K562 (cell line): ENCODE measurements at regions not wholly inside any gene's neighbourhood (a gene's known extent, or its start where the extent isn't known, plus 50 kb on each side); places are given as distances from the start of the nearest gene placed in this dataset.

Source experiments
- ATAC-seq: fragments of 200-7000 bp; cut with Tn5 transposase; 3 replicates; pipeline ENCODE4 v1.9.1; 2020; ENCODE audit warnings: moderate library complexity
- BruUV-seq: library from RNA; stranded (reverse); fragments of 400-500 nt; replicated peaks from 2 replicates; lab custom pipeline; 2021; lab: Mats Ljungman, UMichigan
- CTCF ChIA-PET: fragments of 300-600 bp; formaldehyde crosslinking; extraction: SDS; loops from one replicate; lab custom pipeline; 2021; ENCODE audit warnings: low intra/inter-chr PET ratio; lab: Yijun Ruan, JAX
- POLR2A ChIA-PET: fragments of 300-600, 350-650 bp; sonication (Branson Sonifier 250); formaldehyde crosslinking; extraction: SDS; loops from one replicate; lab custom pipeline; 2021; ENCODE audit warnings: antibody characterized with exemption, inconsistent platforms; lab: Yijun Ruan, JAX
- DNase-seq, 4 experiments: peaks; one replicate each; pipeline versions ENCODE4 v3.0.0 to v3.0.0-alpha.2; 2011 to 2018; ENCODE audit warnings: low spot score in 3 of 4, mixed read lengths in 3 of 4; ENCODE audit errors: extremely low read depth in 1 of 4
- FAIRE-seq: peaks from 2 replicates; lab custom pipeline; 2011; peaks lifted over from hg19 to GRCh38; lab: Jason Lieb, UNC
- H2AFZ ChIP-seq: 2 replicates; pipeline ENCODE4 v1.6.0; 2011; ENCODE audit warnings: low read depth, low read length, control low read depth, inconsistent platforms
- H3K27ac ChIP-seq: fragments of 200-600 bp; 3 replicates; pipeline ENCODE4 v1.8.0; 2011; ENCODE audit warnings: low read depth, mild to moderate bottlenecking, control low read depth, inconsistent platforms, low read length, moderate library complexity, mixed read lengths; ENCODE audit errors: extremely low read depth
- H3K27me3 ChIP-seq, 2 experiments: fragments of 300-600 bp in 1 of 2; 2 replicates in 1 of 2; 3 replicates in 1 of 2; pipeline versions ENCODE4 v1.6.0 to v1.8.0; 2011; ENCODE audit warnings: inconsistent platforms in 2 of 2, low read length in 2 of 2, mild to moderate bottlenecking in 1 of 2, mixed read lengths in 1 of 2, moderate library complexity in 1 of 2; ENCODE audit not compliant: control insufficient read depth in 2 of 2, insufficient read depth in 2 of 2
- H3K36me3 ChIP-seq: fragments of 300-600 bp; 3 replicates; pipeline ENCODE4 v1.8.0; 2011; ENCODE audit warnings: mild to moderate bottlenecking, low read length, inconsistent platforms; ENCODE audit not compliant: control insufficient read depth, insufficient read depth
- H3K4me1 ChIP-seq, 2 experiments: fragments of 200-600 bp in 1 of 2; replicated peaks in 1 of 2; 2 replicates in 1 of 2; 3 replicates in 1 of 2; pipeline versions ENCODE4 v1.5.1 to v1.8.0; 2011; ENCODE audit warnings: inconsistent platforms in 2 of 2, low read length in 2 of 2, mild to moderate bottlenecking in 1 of 2, mixed read lengths in 1 of 2, moderate library complexity in 1 of 2; ENCODE audit not compliant: control insufficient read depth in 2 of 2, insufficient read depth in 2 of 2
- H3K4me2 ChIP-seq: 2 replicates; pipeline ENCODE4 v1.6.1; 2011; ENCODE audit warnings: low read length, control low read depth, inconsistent platforms, mixed read lengths; ENCODE audit not compliant: insufficient read depth
- H3K4me3 ChIP-seq: fragments of 200-600 bp; sonication (generic), shearing (Covaris generic); 2 replicates; pipeline ENCODE4 v1.5.1; 2016; ENCODE audit warnings: control low read depth, inconsistent platforms
- H3K79me2 ChIP-seq: fragments of 200-600 bp; 3 replicates; pipeline ENCODE4 v1.8.0; 2011; ENCODE audit warnings: low read length, inconsistent platforms; ENCODE audit not compliant: control insufficient read depth, insufficient read depth
- H3K9ac ChIP-seq, 2 experiments: 2 replicates each; pipeline versions ENCODE4 v1.6.0 to v1.6.1; 2011; ENCODE audit warnings: low read depth in 2 of 2, low read length in 2 of 2, control low read depth in 1 of 2, inconsistent platforms in 1 of 2, mild to moderate bottlenecking in 1 of 2, mixed read lengths in 1 of 2; ENCODE audit not compliant: insufficient read depth in 1 of 2
- H3K9me1 ChIP-seq: one replicate; pipeline ENCODE4 v1.6.0; 2011; ENCODE audit warnings: inconsistent platforms, mild to moderate bottlenecking, low read length, moderate library complexity; ENCODE audit not compliant: control insufficient read depth, insufficient read depth
- H3K9me3 ChIP-seq: replicated peaks from 2 replicates; pipeline ENCODE4 v1.5.1; 2011; ENCODE audit warnings: low read depth, low read length, inconsistent platforms; ENCODE audit not compliant: control insufficient read depth, insufficient read depth
- H4K20me1 ChIP-seq: replicated peaks from 2 replicates; pipeline ENCODE4 v1.6.1; 2011; ENCODE audit warnings: low read length, inconsistent platforms, mixed read lengths; ENCODE audit not compliant: control insufficient read depth, insufficient read depth
- ATF7 ChIP-seq: fragments of 450-650 bp; IDR thresholded peaks from 2 replicates; pipeline ENCODE4 v1.7.1; 2014; ENCODE audit warnings: mild to moderate bottlenecking, moderate library complexity
- CHCHD3 ChIP-seq: fragments of 250-450 bp; sonication (Bioruptor Pico); IDR thresholded peaks from 2 replicates; pipeline ENCODE4 v2.1.2; 2022; ENCODE audit warnings: mild to moderate bottlenecking
- HDAC8 ChIP-seq: fragments of 450-650 bp; IDR thresholded peaks from 2 replicates; pipeline ENCODE4 v1.6.1; 2016; ENCODE audit warnings: mild to moderate bottlenecking, missing genetic modification characterization, moderate library complexity, missing compliant biosample characterization
- IRF2 ChIP-seq: sonication (generic); formaldehyde crosslinking; IDR thresholded peaks from 2 replicates; pipeline ENCODE4 v1.8.1; 2022; ENCODE audit warnings: mild to moderate bottlenecking, missing genetic modification reagents
- NUFIP1 ChIP-seq: fragments of 450-650 bp; IDR thresholded peaks from 2 replicates; pipeline ENCODE4 v1.6.1; 2018; ENCODE audit not compliant: partially characterized antibody
- RAD21 ChIP-seq, 2 experiments: fragments of 250-450 bp in 1 of 2; fragments of 450-650 bp in 1 of 2; sonication (Bioruptor Pico) in 1 of 2; formaldehyde crosslinking in 1 of 2; IDR thresholded peaks in 1 of 2; conservative IDR thresholded peaks in 1 of 2; 2 replicates each; pipeline versions ENCODE4 v1.4.0 to v1.8.0; 2020 to 2022; ENCODE audit warnings: mild to moderate bottlenecking in 2 of 2, moderate library complexity in 1 of 2
- ZFP30 ChIP-seq: fragments of 250-450 bp; sonication (Bioruptor Pico); IDR thresholded peaks from 2 replicates; pipeline ENCODE4 v1.8.0; 2022; ENCODE audit warnings: moderate library complexity, mild to moderate bottlenecking, inconsistent platforms, borderline replicate concordance
- ZFP36 ChIP-seq: fragments of 150-350 bp; IDR thresholded peaks from 2 replicates; pipeline ENCODE4 v1.6.1; 2018; ENCODE audit warnings: low read length, low read depth; ENCODE audit not compliant: partially characterized antibody
- ZNF253 ChIP-seq: fragments of 250-450 bp; sonication (Bioruptor Pico); conservative IDR thresholded peaks from 2 replicates; pipeline ENCODE4 v1.6.1; 2021; ENCODE audit warnings: mild to moderate bottlenecking
- WGBS: fragments of 100-300 bp; shearing (Covaris generic); methylation state at CpG from one replicate; pipeline ENCODE4 v1.1.6; 2016; ENCODE audit warnings: low coverage, mixed read lengths; ENCODE audit not compliant: insufficient coverage; ENCODE audit errors: missing lambda C conversion rate; 5-methylcytosine and 5-hydroxymethylcytosine counted together
- in situ Hi-C: fragments of 300-500 bp; cut with MboI; formaldehyde crosslinking; loops from 4 replicates; pipeline ENCODE4 v1.15.0; 2018; ENCODE audit warnings: inconsistent platforms, mixed read lengths
- intact Hi-C: fragments of 100-400 bp; cut with micrococcal nuclease; formaldehyde crosslinking; loops from 2 replicates; pipeline ENCODE4 v1.14.2; 2022
- TF ChIP-seq, protein P1 (sequence below): sonication (generic); formaldehyde crosslinking; IDR thresholded peaks from 2 replicates; pipeline ENCODE4 v1.8.0; 2022; ENCODE audit warnings: mild to moderate bottlenecking, missing genetic modification reagents, borderline replicate concordance

- ATAC-seq (no peak), FAIRE-seq (no peak), DNase-seq (no peak)
- no peak overlapping the region for H3K4me3 ChIP-seq
- intact Hi-C loops (no loop called here), in situ Hi-C loops (no loop called here)
- ChIA-PET CTCF (no interaction called here), POLR2A (no interaction called here)
- H3K9me1 ChIP-seq, result no peaks in the 10 kb centered on the region
- 22% methylated on average over 8 of the region's 8 CpGs for WGBS
- no peaks in the 10 kb centered on the region for H3K36me3 ChIP-seq
- 0 out of 2 replicates have a peak, but pooled peaks cover 2% of the 10 kb centered on the region for H3K9me3 ChIP-seq
- H3K27ac ChIP-seq, result no peak overlapping the region
- TF ChIP-seq ZNF253 (CRISPR knock-in tag) (no peak), NUFIP1 (no peak), IRF2 (CRISPR knock-in tag) (no peak), RAD21 (CRISPR knock-in tag; conservative IDR thresholded peaks at IDR 0.05 in 1 of 2, IDR thresholded peaks at IDR 0.05 in 1 of 2) (no peak), ZFP36 (no peak), CHCHD3 (no peak), ZFP30 (CRISPR knock-in tag) (no peak), ATF7 (no peak), HDAC8 (tag) (no peak)
- TF ChIP-seq, protein P1, sequence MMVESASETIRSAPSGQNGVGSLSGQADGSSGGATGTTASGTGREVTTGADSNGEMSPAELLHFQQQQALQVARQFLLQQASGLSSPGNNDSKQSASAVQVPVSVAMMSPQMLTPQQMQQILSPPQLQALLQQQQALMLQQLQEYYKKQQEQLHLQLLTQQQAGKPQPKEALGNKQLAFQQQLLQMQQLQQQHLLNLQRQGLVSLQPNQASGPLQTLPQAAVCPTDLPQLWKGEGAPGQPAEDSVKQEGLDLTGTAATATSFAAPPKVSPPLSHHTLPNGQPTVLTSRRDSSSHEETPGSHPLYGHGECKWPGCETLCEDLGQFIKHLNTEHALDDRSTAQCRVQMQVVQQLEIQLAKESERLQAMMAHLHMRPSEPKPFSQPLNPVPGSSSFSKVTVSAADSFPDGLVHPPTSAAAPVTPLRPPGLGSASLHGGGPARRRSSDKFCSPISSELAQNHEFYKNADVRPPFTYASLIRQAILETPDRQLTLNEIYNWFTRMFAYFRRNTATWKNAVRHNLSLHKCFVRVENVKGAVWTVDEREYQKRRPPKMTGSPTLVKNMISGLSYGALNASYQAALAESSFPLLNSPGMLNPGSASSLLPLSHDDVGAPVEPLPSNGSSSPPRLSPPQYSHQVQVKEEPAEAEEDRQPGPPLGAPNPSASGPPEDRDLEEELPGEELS (CRISPR knock-in tag), result no peak
- BruUV-seq, result no TSS peak
- no peak overlapping the region for H2AFZ ChIP-seq
- H3K4me2 ChIP-seq, result no peak overlapping the region
- H3K27me3 ChIP-seq, result no peaks in the 10 kb centered on the region
- peaks cover under 1 to 31% of the 10 kb centered on the region in 2 experiments; a peak in 4 of 5 replicates for H3K4me1 ChIP-seq
- no peaks in the 10 kb centered on the region for H4K20me1 ChIP-seq
- H3K79me2 ChIP-seq, result no peaks in the 10 kb centered on the region
- H3K9ac ChIP-seq, result no peak overlapping the region
Measured at GRCh38 chr7:25731068-25731845, 420.7 kb upstream of the NFE2L3 start.
